Stimulated activated CD8-positive, alpha-beta memory T cell treated with anti-CD3 and anti-CD28 coated beads, Interleukin-12 subunit alpha, Interleukin-12 subunit beta, amount 100 ng/mL, for 1 hour (primary cell): ENCODE measurements at regions not wholly inside any gene's neighbourhood (a gene's known extent, or its start where the extent isn't known, plus 50 kb on each side); places are given as distances from the start of the nearest gene placed in this dataset.

Source experiments
- DNase-seq: peaks from one replicate; pipeline ENCODE4 v3.0.0-alpha.2; 2020; ENCODE audit warnings: low read depth

- no peak for DNase-seq
Measured at GRCh38 chr14:66420251-66421006, 65.7 kb upstream of the CCDC196 start.

GRCh38 chr14:66421990-66422946 is 63.9 kb upstream of the CCDC196 start:
- no peak for DNase-seq

DNA sequence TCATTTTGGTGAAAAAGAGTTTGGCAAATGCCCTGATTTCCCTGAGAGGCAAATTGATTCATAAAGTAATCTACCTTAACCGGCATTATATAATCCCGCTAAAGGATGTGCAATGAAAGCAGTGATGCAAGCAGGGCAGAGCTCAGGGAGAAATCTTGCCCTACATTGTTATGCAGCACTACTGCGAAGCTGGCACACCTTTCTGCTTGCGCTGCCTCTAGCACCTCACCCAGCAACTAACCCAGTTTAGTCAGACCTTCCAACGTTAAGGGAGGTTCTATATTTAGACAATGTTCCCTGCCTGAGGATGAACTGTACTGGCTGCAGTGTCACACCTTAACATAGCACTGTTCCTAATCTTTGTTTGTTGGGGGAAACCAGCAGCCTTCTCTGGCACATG is 60.8 kb upstream of the CCDC196 start:
- no peak for DNase-seq

DNA sequence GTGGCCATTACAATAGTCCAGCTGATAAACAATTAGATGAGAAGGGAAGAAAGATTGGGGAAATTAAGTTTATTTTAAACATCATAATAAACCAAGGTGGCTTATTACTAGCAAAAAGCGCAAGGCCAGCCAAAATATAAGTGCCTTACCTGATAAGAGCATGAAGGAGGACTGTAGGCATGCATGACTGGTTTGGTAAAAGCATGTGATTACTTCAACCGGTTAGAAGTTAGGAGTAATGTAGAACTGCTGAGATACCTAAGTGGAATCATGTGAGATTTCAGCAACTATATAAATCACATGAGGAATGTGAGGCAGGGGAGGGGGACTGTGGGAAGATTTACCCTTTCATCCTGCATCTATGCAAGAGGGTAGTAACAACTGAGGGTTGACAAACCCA is 59.7 kb upstream of the CCDC196 start:
- DNase-seq: no peak

DNA sequence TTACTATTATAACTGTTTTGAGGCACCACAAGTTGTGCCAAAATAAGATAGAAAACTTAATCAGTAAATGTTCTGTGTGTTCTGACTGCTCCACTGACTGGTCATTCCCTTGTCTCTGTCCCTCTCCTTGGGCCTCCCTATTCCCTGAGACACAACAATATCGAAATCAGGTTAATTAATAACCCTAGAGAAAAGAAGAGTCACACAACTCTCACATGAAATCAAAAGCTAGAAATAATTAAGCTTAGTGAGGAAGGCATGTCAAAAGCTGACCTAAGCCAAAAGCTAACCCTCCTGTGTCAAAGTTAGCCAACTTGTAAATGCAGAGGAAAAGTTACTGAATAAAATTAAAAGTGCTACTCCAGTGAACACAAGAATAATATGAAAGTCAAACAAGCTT is 53.8 kb upstream of the CCDC196 start:
- DNase-seq: no peak

DNA sequence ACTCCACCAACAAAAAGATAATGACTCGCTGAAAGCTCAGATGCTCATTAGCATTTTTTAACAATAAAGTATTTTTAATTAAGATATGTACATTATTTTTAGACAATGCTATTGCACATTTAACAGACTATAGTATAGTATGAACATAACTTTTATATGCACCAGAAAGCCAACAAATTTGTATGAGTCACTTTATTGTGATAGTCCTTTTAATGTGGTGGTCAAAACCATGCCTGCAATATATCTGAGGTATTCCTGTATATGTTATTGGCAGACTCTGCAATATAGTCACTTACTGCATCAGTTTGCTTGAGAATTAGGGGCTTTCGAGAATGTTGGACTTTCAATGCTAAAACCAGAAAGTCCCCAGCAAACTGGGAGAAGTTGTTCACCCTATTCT is 51.7 kb upstream of the CCDC196 start:
- no peak for DNase-seq

DNA sequence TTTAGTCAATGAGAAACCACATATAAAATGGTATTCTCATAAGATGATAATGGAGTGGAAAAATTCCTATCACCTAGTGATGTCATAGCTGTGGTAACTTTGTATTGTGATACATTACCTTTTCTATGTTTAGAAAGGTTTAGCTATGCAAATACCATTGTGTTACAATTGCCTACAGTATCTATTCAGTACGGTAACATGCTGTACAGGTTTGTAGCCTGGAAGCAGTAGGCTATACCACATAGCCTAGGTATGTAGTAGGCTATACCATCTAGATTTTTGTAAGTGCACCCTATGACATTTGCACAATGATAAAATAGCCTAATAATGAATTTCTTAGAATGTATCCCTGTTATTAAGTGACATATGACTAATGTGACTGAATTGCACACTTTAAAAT is 50.5 kb upstream of the CCDC196 start:
- DNase-seq: no peak
